GM12874 (cell line): ENCODE measurements at regions not wholly inside any gene's neighbourhood (a gene's known extent, or its start where the extent isn't known, plus 50 kb on each side); places are given as distances from the start of the nearest gene placed in this dataset.

Experiments
- TF ChIP-seq, protein P1 (sequence below): IDR thresholded peaks from 2 replicates; pipeline ENCODE4 v1.5.1; 2011; ENCODE audit warnings: low read depth, mild to moderate bottlenecking, control low read depth, low read length, moderate library complexity; ENCODE audit not compliant: insufficient read depth

DNA sequence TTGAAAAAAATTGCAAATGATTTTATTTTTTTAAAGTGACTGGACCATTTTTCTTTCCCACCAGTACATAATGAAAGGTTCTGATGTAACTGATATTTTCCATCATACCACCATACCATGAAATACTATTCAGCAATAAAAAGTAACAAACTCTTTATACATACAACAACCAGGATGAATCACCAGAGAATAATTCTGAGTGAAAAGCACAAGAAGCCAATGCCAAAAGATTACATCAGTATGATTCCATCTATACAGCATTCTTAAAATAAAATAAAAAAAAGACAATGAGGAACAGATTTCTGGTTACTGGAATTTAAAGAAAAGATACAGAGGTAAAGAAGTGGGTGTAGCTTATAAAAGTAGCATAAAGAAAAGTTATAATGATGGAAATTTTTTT, 423.7 kb upstream of the ST8SIA4 start:
- TF ChIP-seq, protein P1, sequence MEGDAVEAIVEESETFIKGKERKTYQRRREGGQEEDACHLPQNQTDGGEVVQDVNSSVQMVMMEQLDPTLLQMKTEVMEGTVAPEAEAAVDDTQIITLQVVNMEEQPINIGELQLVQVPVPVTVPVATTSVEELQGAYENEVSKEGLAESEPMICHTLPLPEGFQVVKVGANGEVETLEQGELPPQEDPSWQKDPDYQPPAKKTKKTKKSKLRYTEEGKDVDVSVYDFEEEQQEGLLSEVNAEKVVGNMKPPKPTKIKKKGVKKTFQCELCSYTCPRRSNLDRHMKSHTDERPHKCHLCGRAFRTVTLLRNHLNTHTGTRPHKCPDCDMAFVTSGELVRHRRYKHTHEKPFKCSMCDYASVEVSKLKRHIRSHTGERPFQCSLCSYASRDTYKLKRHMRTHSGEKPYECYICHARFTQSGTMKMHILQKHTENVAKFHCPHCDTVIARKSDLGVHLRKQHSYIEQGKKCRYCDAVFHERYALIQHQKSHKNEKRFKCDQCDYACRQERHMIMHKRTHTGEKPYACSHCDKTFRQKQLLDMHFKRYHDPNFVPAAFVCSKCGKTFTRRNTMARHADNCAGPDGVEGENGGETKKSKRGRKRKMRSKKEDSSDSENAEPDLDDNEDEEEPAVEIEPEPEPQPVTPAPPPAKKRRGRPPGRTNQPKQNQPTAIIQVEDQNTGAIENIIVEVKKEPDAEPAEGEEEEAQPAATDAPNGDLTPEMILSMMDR: no peak

DNA sequence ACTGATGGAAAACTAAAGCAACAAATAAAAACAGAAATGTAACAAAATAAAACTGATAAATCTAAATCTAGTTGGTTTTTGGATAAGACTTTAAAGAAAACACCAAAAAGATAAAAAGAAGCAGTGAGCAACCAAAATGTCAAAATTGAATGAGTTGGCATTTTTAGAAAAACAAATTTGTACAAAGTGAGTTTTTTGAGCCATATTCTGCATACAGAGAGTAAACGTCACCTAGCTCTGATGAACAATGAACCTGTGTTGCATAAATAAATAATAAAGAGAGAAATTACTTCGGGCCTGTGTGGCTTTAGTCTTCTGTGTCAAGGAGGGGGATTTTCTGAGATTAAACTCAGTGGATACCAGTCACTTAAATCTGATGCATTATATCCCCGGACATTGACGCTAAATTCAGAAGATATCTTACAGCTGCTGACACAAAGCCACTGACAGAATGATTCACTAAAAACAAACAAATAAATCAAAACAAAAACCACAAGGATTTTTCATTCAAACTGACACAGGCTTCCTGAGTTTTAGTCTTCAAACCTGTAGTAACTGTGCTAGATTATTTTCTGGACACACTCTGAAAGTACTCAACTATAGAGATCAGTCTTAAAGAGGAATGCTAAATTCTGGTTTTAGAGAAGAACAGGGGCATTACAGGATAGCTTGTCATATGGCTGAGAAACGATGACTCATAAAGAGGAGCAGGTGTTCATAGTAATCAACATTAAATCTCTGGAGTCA, 403.5 kb upstream of the ST8SIA4 start:
- TF ChIP-seq, protein P1: no peak

DNA sequence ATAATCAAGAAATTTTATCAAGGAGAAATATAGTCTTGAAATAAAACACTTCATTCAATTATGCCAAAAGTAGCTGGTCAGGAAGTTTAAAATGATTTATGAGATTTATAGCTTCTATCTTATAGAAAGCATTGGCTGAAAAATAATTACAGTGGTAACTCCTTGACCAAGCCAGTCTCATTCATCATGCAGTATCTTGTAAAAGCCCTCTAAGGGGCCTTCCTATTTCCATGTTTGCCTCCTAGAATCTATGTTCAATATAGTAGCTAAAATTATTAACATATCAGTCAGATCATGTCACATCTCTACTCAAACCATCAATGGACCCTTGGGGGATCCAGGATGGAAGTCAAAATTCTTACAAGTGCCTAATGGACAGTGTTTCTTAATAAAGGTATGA, 393.4 kb upstream of the ST8SIA4 start:
- TF ChIP-seq, protein P1: no peak

DNA sequence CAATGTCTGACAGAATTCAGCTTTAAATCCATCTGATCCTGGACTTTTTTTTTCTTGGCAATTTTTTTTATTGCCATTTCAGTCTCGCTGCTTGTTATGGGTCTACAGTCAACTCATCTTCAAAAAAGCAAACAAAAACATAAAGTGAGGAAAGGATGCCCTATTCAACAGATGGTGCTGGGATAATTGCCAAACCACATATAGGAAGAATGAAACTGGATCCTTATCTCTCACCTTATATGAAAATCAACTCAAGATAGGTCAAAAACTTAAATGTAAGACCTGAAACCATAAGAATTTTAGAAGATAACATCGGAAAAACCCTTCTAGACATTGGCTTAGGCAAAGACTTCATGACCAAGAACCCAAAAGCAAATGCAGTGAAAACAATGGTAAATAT, 389.1 kb upstream of the ST8SIA4 start:
- TF ChIP-seq, protein P1: no peak

DNA sequence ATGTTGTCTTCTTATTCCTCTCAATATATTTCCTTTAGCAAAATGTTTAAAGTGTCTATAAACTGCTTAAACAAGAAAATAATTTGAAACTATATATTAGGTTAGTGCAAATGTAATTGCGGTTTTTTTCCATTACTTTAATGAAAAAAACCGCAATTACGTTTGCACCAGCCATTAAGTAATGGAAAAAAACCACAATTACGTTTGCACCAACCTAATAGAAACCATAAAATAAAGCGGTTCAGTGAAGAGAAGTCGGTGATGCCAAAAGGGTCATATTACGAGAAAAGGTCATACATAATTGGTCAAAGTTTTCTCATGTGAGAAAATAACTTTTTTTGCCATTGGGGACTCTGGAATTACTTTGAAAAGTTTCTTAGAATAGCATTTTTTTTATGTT, 385.6 kb upstream of the ST8SIA4 start:
- TF ChIP-seq, protein P1: no peak

DNA sequence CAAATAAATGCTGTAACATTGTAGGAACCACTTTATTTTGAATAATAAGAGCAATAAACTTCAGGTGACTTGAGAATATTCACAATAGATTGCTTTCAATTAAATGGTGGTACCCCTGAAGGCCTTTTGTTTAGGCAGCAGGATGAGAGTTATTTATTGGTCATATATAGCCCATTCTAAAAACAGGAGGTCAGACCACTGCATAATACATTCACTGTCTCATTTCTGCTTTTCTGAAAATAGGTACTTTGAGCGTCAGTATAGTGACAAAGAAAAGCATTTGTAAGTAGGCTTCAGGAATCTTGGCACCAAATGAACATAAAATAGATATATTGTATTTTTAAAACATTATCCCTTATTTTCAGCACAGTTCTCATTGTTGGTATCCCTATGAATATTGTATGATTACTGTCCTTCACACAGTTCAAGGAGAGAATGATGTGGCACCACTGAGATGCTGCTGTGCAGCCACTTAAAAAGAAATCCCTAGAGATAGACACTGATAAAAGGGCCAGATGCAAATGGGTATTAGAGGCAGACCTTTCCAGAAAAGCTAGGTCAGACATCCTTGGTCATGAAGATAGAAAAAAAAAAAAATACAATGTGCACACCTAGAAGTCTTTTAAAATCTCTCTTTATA, 381.8 kb upstream of the ST8SIA4 start:
- TF ChIP-seq, protein P1: no peak

DNA sequence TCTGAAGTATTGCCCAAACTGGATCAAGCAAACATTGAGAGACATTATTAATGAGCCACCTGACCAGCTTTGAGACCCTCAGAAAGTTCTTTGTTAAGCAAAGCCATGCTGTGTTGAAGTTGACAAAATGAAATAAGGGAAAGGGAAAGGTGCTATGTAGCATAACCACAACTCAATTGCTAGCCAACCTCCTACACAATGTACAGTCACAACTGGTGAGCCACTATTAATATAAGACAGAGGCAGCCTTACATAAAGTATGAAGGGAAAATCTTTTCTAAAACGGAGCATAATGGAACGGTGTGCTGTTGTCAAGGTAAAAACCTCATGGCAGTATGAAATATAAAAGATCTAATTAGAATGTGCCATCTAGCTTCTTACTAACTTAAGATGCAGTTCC, 375.8 kb upstream of the ST8SIA4 start:
- TF ChIP-seq, protein P1: no peak
